GM19328 (cell line): ENCODE measurements at regions not wholly inside any gene's neighbourhood (a gene's known extent, or its start where the extent isn't known, plus 50 kb on each side); places are given as distances from the start of the nearest gene placed in this dataset.
"Not testable (repeated sequence)": the region's sequence is repeated elsewhere in the genome, so short reads cannot be mapped to it uniquely, and the experiment has no call there.

Source experiments
- ATAC-seq: cut with Tn5 transposase; IDR thresholded peaks from one replicate; pipeline ENCODE4 v1.9.1; 2021; ENCODE audit warnings: mild to moderate bottlenecking, moderate library complexity; ENCODE audit not compliant: unreplicated experiment

DNA sequence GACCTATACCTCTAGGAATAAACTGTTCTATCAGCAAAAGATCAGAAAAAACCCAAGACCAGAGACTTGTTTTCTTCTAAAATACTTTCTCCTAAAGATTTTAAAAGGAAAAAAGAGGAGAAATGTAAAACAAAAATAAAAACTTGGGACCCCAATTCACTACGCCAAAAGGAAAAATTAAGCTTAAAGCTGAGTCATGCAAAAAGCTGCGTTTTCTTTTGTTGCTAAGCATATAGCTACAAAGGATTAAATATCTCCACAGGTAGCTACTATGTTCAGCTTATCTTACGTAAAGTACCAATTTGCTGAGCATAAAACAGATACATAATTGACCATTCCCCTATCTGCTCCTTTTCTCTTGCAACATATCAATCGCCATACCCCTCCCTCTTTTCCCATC lies 950.0 kb upstream of the NXPH2 start:
- ATAC-seq = no peak

DNA sequence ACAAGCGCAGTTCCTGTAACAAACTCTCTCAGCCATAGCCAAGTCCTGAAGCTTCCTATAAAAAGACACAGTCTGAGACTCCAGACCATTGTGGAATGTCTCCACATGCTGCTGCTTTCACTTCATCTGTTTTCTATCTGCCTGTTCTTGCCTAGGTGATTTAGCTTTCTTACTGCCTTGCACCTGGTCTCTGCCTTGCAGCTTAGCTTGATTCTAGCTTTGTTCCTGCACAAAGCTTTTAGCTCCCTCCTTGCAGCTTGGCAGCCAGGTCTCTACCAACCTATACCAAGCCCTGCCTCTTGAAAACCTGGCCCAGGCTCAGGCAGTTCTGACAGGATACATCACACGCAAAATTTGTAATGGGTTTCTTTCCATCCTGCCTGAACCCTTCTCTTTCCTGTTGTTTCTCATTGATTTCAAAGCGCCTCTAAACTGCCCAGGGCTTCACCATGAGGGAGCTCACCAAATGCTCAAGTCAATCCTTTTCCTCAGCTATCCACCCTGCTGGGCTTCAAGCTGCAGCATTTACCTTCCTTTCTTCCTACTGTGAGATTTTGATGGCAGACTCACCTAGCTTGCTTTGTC lies 941.3 kb upstream of the NXPH2 start:
- no peak for ATAC-seq

- no peak for ATAC-seq
Measured at GRCh38 chr2:139720056-139720455, 939.9 kb upstream of the NXPH2 start.

GRCh38 chr2:139704606-139705005 lies 924.4 kb upstream of the NXPH2 start:
- ATAC-seq = no peak

- ATAC-seq = no peak
Measured at GRCh38 chr2:139694327-139694726, 914.1 kb upstream of the NXPH2 start.

- no peak for ATAC-seq
Measured at GRCh38 chr2:139686205-139686604, 906.0 kb upstream of the NXPH2 start.

GRCh38 chr2:139685090-139685983 lies 905.1 kb upstream of the NXPH2 start:
- no peak for ATAC-seq

GRCh38 chr2:139684286-139684860 lies 904.2 kb upstream of the NXPH2 start:
- no peak for ATAC-seq

GRCh38 chr2:139674577-139674976 lies 894.4 kb upstream of the NXPH2 start:
- no peak for ATAC-seq

DNA sequence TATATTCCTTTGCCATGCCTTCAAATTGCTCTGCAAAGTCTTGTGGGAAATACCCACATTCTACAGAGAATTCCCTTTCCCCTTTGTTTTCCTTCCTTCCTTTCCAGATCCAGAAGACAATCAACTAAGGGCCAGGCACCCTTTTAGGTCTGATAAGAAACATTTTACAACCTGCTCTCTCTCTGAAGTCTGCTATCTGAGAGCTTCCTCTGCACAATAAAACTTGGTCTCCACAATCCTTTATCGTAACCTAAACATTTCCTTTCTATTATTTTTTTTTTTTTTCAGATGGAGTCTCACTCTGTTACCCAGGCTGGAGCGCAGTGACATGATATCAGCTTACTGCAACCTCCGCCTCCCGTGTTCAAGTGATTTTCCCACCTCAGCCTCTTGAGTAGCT lies 893.3 kb upstream of the NXPH2 start:
- ATAC-seq = not testable (repeated sequence)

DNA sequence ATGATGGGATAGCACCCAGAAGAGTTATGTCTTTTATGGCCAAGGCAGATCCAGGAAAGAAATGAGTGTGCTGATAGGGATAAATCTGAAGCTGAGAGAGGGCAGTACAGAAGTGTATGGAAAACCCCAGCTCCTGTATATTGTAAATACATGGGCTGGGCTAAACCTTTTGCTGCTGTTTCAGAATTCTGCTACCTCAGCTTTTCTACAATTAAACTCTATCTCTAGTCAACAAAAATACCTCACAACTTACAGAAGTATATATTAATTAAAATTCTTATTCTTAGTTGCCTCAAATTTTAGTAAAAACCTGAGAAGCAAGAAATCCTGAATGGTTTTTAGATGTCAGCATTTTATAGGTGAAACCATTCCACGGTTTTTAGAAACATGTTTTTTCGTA lies 889.5 kb upstream of the NXPH2 start:
- no peak for ATAC-seq

- ATAC-seq = no peak
Measured at GRCh38 chr2:139652385-139652784, 872.2 kb upstream of the NXPH2 start.

DNA sequence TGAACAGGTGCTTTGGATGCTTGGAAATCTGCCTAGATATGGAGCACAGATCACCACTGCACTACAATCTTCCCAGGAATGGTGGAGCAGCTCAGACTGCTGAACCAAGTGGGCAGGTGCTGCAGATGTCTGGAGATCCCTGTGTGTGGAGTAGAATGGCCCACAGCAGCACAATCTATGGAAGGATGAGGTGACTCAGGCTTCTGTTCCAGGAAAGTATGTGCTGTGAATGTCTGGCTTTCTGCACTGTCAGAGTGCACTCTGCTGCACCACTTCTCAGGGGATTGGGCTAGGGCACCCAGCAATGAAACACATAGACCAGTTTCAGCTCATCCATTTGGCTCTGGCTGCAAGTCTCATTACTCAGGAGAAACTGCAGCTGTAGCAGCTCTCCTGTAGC lies 865.4 kb upstream of the NXPH2 start:
- no peak for ATAC-seq

- ATAC-seq = no peak
Measured at GRCh38 chr2:139643139-139643538, 862.9 kb upstream of the NXPH2 start.

DNA sequence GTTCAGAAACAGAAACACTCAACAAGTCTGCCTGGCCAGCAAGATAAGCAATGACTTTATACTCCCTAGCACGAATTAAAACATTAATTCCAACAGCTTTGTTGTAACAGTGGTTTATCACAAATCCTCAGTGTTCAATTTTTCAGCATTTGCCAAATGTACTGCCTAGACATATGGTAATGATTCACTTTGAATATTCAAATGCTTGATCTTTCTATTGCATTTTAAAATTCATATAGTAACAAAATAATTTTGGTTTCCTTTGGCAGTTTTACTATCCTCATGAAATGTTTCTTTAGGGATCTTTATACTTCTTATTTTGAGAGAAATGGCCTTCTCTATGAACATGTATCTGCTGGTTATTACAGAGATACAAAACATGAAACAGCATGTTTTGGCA lies 851.8 kb upstream of the NXPH2 start:
- no peak for ATAC-seq

DNA sequence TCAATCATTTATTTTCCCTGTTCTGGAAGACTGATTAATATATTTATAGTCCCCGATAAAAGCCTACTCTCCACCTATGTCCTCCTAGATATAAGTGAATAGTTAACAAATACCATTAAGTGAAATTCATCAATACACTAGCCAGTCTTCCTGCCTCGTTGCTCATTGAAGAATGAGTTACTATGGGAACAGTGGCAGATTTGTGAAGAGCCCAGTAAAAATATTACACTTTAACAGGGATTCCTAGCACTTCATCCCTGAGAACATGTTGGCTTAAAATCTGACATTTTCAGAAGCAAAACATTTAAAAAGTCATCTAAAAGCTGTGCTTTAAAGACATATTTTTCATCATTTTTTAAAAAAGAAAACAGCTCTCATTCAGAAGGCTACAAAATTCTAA lies 848.7 kb upstream of the NXPH2 start:
- ATAC-seq = no peak

GRCh38 chr2:139626128-139626527 lies 845.9 kb upstream of the NXPH2 start:
- no peak for ATAC-seq

DNA sequence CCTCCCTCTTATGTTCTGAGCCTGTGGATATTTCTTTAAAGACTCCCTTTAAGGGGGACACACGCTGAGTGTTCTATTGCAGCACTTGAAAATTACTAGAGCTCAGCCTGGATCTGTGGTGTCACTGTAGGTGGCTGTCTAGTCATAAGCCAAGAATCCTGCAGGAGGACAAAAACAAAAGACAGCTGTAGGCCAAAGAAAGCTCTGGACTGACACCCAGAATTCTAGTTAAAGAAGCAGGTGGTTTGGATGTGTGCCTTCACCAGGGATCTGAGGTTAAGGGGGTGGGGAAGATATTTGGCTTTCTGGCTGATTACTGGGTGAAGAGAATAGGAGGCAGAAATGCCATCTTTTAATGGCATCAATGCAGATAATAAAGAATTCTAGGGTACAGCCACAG lies 842.5 kb upstream of the NXPH2 start:
- no peak for ATAC-seq

DNA sequence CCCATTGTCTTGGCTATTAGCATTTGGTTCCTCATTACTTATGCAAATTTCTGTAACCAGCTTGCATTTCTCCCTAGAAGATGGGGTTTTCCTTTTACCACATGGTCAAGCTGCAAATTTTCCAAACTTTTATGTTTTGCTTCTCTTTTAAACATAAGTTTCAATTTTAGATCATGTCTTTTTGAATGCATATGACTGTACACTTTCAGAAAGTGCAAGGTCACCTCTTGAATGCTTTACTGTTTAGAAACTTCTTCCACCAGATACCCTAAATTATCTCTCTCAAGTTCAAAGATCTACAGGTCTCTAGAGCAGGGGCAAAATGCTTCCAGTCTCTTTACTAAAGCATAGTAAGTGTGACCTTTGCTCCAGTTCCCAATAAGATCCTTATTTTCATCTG lies 837.6 kb upstream of the NXPH2 start:
- no peak for ATAC-seq

DNA sequence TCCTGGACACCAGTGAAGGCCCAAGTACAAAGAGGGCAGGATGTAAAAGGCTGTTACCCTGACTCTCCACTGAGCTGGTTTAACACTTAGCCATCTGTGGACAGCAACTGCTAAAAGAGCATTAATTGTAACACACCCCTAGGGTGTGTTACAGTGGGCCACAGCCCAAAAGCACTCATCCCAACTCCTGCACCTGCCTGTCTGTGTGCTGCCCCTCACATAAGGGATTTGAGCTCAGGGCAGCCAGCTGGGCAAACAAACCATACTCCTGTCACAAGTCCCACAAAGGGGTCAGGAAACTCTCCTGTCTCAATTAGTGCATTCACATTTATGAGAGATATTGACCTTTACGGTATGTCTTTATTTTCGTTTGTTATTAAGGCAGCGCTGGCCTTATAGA lies 833.1 kb upstream of the NXPH2 start:
- no peak for ATAC-seq

- no peak for ATAC-seq
Measured at GRCh38 chr2:139610512-139610911, 830.3 kb upstream of the NXPH2 start.

DNA sequence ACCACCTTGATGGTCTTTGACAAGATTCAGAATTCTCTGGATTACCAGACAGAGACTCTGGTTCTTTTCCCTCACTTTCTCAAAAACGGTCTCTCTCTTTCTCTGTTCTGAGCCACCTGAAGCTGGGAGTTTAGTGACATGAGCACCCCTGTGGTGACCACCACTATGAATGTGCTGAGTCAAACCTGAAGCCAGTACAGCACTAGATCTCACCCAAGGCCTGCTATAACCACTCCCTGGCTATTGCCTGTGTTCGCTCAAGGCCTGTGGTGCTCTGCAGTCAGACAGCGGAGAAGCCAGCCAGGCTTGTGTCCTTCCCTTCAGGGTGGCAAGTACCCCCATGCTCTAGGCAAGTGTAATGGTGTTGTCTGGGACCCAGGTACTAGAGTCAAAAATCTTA lies 828.9 kb upstream of the NXPH2 start:
- no peak for ATAC-seq
